22Rv1 (cell line): ENCODE measurements at regions not wholly inside any gene's neighbourhood (a gene's known extent, or its start where the extent isn't known, plus 50 kb on each side); places are given as distances from the start of the nearest gene placed in this dataset.

ENCODE experiments used
- H3K27ac ChIP-seq: fragments of 450-650 bp; 2 replicates; pipeline ENCODE4 v1.5.1; 2017
- ZFX ChIP-seq: fragments of 450-650 bp; IDR thresholded peaks from 2 replicates; pipeline ENCODE4 v1.6.1; 2017; ENCODE audit warnings: antibody characterized with exemption, borderline replicate concordance
- TF ChIP-seq, protein P1 (sequence below): fragments of 450-650 bp; IDR thresholded peaks from 2 replicates; pipeline ENCODE4 v1.5.1; 2017; ENCODE audit warnings: mild to moderate bottlenecking

DNA sequence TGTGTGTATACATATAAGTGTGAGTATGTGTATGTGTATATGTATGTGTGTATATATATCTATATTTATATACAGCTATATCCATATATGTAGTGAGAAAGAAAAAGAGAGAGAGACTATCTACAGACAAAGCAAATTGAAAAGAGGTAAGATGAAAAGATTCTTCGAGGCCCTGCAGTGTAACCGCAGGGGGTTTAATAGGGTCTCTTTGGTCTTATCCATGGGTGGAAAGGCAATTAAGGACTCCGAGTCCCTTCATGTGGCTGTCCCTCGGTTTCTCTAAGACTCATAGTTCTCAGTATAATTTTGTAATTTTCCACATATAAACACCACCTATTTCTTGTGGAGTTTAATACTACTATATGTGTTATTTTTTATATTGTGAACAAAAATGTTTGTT lies 50.6 kb upstream of the JAZF1 start:
- no peak overlapping the region for H3K27ac ChIP-seq
- TF ChIP-seq, protein P1, sequence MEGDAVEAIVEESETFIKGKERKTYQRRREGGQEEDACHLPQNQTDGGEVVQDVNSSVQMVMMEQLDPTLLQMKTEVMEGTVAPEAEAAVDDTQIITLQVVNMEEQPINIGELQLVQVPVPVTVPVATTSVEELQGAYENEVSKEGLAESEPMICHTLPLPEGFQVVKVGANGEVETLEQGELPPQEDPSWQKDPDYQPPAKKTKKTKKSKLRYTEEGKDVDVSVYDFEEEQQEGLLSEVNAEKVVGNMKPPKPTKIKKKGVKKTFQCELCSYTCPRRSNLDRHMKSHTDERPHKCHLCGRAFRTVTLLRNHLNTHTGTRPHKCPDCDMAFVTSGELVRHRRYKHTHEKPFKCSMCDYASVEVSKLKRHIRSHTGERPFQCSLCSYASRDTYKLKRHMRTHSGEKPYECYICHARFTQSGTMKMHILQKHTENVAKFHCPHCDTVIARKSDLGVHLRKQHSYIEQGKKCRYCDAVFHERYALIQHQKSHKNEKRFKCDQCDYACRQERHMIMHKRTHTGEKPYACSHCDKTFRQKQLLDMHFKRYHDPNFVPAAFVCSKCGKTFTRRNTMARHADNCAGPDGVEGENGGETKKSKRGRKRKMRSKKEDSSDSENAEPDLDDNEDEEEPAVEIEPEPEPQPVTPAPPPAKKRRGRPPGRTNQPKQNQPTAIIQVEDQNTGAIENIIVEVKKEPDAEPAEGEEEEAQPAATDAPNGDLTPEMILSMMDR, result no peak
- no peak for TF ChIP-seq ZFX

- TF ChIP-seq ZFX, result no peak
- TF ChIP-seq, protein P1, result no peak
- H3K27ac ChIP-seq, result no peak overlapping the region
Observed at GRCh38 chr7:28236560-28236959, 56.0 kb upstream of the JAZF1 start.

DNA sequence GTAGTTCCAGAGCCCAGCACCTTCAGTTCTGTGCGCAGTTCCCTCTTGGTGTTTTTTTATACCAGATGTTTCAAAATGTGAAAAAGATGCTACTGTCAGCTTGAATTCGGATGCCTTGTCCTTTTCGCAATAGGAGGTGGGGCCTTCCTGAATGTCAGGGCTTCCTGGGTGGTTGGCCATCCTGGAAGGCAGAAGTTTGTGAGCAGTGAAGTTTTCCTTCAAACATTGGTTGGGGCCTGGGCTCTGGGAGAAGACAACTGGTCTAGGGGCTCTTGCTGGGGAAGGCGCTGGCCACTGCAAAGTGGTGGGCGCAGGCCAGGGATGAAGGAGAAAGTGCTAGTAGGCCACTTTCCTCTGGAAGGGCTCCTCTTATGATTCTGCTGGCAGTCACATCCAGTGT lies 56.8 kb upstream of the JAZF1 start:
- no peak for TF ChIP-seq ZFX
- H3K27ac ChIP-seq, result no peak overlapping the region

- TF ChIP-seq ZFX, result no peak
- TF ChIP-seq, protein P1, result no peak
- no peak overlapping the region for H3K27ac ChIP-seq
Observed at GRCh38 chr7:28239823-28240204, 59.2 kb upstream of the JAZF1 start.

DNA sequence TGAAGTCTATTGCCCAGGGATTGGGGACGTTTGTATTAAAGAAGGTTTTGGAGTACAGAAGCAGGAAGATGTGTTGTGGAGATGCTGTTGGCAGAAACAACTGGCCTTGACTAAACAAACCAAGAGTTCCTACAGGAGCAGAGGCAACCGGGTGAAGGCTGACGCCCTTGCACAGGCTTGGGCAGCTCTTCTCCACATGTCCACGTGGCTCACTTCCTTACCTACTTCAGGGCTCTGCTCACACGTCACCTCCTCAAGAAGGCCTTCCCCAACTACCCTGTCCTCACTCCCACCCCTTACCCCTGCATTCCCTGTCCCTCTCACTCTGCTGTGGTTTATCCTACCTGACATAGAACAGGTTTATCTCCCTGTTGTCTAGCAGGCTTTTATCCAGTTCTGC lies 59.9 kb upstream of the JAZF1 start:
- TF ChIP-seq ZFX, result no peak
- TF ChIP-seq, protein P1, result no peak
- no peak overlapping the region for H3K27ac ChIP-seq

- H3K27ac ChIP-seq, result no peak overlapping the region
- TF ChIP-seq, protein P1, result no peak
- TF ChIP-seq ZFX, result no peak
Observed at GRCh38 chr7:28243861-28244260, 63.3 kb upstream of the JAZF1 start.

DNA sequence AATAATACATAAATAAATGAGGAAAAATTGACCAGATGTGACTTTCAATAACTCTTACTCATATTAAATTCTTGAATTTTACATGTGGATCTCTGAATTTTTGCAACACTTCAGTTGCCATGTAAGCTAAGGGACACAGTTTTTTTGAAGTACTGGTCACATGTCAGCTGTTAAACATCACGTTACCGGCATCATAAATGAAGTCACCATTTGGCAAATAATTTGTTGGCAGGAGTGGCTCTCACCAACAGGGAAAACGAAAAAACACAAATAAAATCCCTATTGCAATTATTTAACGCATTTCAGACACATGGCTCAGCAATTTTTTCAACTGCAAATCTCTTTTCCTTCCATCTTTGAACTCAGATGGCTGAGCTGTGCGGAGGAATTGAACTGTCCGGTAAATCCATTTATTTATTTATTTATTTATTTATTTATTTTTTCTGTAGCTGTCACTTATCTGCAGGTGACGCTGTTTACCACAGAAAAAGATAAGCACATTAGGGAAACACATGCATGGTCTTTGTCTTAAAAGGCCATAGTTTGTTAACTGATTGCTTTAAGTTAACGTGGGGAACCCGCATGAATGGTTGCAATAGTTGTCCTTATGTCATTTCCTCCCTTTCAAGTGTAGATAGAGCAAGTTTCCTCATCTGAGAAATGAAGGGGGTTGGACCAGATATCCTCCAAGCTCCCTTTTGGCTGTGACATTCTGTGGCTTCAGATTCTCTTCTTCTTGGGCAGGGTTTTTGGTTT lies 64.7 kb upstream of the JAZF1 start:
- no peak overlapping the region for H3K27ac ChIP-seq
- TF ChIP-seq, protein P1, result no peak; the same call in 1 of the 2 replicates
- no peak for TF ChIP-seq ZFX
